HG02884 (cell line): ENCODE measurements at regions not wholly inside any gene's neighbourhood (a gene's known extent, or its start where the extent isn't known, plus 50 kb on each side); places are given as distances from the start of the nearest gene placed in this dataset.

ENCODE experiments used
- ATAC-seq: cut with Tn5 transposase; IDR thresholded peaks from one replicate; pipeline ENCODE4 v1.9.1; 2021; ENCODE audit warnings: mild to moderate bottlenecking, moderate library complexity; ENCODE audit not compliant: unreplicated experiment

DNA sequence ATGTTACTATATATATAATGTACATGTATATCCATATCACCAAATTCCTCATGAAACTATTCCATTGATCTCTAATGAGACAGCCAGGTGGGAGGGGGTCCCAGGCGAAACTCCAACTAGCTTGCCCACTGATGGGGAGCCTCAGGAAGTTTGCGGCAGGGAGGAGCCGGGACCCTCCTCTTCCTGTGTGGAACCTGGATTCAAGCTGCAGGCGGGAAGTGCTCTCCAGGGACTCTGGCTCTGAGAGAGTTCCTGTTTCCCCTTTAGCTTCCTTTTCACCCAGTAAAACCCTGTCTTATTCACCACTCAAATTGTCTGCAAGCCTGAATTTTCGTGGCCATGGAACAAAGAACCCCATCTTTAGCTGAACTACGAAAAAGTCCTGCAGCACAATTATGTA lies 152.2 kb downstream of the OPN5 start:
- ATAC-seq = no peak

DNA sequence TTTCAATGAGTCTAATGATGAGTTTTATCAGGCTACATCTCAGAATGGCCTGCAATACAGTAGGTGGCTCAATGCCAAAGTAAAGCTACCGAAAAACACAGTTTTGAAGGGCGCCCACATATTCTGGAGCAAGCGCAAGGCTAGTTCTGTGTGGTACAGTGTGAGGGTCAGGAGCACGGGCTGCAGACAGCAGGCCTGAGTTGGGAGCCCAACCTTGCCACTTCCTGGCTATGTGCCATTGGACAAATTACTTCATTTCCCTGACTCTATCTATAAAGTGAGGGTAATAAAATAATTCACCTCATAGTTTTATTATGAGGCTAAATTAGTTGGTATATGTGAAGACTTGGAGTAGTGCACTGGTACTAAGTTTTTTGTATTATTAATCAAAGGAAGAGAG lies 150.7 kb downstream of the OPN5 start:
- no peak for ATAC-seq

DNA sequence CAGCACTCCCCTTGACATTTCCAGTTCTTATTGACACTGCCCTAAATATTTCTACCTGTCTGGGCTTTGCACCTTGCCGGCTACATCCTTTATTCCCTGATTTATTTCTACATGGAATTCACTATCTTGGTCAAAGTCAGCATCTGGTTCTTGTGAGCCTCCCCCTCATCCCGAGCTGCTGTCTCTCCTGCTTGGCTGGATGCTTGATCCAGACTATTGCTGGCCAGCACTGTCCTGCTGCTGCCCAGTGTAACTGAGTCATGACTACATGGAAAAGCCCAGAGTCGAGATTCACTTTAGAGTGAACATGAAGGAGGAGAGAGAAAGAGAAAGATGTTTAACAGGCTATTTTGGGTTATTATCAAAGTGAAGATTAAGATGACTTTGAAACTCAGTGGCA lies 142.2 kb downstream of the OPN5 start:
- no peak for ATAC-seq

DNA sequence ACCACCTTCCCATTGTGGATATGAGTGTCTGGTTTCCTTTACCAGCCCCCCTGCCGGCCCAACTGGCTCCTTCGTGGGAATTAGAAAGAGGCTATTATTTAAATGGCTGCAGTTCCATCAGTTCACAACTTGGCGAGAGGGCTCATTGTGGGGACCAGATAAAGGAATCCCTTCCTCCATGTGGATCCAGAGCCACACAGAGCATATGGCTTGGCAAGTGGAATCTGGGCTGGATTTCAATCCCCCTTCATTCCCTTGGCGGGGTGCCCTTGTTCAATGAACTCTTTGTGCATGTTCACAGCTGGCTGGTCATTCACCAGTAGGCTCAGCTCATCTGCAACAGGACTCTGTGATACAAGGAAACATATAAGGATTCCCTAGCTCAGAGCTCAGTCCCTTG lies 140.6 kb downstream of the OPN5 start:
- no peak for ATAC-seq

DNA sequence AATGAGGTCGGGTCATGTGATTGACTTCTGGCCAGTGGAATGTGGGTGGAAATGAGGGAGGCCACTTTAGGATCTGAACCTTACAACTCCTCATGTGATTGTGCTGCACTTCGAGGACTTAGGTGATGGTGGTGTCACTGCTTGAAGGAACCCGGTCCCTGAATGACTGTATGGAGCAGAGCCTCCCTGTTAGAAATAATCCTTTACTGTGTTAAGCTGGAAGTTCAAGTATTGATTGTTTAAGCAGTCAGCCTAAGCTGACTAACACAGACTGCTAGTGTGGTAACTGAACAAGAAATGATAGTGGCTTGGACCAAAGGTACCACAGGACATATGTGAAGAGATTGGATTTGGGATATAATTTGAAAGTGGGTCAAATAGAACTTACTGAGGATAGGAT lies 138.0 kb downstream of the OPN5 start:
- no peak for ATAC-seq

DNA sequence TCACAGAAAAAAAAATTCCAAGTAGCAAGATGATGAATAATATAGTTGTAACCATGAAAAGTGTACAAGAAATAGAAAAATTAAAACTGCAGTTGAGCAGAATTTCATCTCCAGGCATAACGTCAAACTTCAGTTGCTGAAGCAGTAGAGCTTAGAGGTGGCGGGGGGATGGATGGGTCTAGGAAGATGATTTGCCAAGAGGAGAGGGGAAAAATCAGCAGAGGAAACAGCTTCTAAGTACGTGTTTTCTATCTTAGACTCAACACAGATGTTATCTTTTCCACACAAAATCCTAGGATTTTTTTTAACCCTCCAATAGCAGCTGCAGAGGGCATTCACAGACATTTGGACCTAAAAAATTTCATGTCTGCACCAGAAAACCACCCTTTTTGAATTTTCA lies 136.0 kb downstream of the OPN5 start:
- no peak for ATAC-seq

DNA sequence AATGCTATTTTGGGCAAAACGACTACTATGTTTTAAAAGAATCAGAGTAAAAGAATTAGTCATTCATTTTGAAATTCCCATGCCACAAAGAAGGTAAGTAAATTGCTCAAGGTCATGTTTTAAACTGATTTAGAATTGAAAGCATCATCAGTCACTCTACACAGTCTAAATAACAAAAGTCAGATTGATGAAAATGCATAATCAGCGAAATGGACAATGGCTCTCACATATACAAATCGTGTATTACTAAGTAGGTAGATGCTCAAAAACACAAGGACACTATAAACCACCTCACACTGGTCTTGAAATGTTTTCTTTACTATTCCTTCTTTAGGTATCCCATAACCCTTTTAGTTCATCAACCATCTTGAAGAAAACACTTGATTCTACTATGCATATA lies 135.4 kb downstream of the OPN5 start:
- ATAC-seq = no peak

DNA sequence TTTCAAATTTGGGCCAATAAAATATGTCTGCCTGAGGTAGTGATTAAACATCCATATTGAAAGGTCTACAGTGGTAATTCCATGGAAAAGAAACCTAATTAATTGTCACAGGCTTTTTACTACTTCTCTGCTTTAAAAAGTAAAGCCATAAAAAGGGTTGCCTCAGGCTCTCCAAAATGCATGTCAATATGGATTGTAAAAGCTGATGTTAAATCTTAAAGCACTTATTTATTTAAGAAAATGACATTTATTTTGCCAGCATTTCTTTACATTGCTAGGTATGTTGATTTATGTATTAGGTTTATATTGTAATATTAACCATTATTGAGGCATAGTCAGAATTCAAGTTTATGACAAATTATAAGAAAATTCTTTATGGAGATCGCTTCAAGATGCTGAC lies 133.2 kb downstream of the OPN5 start:
- no peak for ATAC-seq

DNA sequence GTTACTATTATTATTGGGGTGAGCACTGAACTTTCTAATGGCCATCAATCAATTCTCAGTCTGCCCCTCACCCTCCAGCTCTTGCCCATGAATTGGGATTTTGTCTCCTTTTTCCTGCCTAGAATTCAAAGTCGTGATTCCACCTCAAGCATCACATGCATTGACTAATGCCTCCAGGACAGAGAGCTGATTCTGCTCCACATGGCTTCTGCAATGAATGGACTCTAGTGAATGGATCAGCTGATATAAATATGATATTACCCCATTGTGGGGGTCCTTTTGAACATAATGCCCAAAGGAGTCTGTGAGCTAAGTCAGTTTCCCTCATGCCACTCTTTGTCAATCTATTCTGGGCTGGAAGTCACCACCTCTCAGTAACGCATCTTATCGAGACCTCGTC lies 126.4 kb downstream of the OPN5 start:
- no peak for ATAC-seq

DNA sequence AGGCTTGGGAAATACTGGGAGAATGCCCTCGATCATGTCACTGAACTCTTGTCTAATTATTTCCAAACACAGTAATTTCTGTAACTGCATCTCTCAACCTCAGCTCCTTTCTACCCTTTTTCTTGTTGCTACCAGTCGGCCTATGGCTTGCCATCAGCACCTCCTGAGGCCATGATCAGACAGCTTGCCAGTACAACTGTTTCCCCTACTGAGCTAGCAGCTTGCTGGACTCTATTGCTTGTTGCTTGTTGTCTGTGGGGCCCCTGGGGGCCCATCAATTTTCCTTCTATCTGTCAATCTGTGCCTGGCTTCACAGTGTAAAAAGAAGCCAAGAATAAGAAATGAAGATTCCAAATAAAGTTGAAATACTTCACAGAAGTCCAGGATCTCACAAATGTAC lies 123.9 kb downstream of the OPN5 start:
- no peak for ATAC-seq

DNA sequence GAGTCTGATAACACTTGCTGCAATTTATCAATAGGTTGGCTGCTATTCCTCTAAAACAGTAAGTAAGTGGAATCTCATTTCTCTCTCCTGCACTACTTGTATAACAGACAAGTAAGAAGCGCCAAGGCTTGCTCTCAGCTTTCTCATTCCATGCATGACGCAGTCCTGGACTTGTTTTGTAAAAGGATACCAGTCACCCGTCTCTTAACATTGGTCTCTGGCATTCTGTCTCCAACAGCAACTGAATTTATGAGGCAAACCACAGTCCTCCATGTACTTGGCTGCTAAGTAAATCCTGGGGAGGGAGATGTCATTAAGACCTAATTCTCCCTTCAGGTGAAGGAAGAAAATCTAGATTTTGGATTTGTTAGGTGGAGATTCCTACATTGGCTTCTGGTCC lies 115.4 kb downstream of the OPN5 start:
- no peak for ATAC-seq

DNA sequence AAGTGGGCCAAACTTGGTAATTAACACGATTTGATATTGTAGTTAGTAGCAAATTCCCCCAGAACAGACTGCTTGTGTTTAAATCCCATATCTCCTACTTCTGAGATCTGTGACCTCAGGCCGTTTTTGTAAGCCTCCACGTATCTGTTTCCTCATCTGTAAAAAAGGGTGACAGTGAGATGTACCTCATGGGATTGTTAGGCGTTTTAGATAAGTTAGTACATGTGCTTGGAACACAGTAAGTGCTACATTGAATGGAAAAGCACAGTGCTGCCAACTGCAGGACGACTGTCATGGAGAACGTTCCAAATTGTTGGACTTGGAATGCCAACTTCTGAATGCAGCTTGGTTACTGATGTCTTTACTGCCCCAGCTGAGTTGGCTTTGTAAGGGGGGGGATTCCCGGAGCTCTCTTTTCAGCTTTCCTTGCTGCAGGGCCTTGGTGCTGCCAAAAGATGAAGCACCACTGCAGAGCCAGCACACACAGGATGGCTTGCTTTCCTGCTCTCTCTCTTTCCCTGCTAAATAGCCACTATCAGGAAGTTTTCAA lies 108.6 kb downstream of the OPN5 start:
- ATAC-seq = no peak

DNA sequence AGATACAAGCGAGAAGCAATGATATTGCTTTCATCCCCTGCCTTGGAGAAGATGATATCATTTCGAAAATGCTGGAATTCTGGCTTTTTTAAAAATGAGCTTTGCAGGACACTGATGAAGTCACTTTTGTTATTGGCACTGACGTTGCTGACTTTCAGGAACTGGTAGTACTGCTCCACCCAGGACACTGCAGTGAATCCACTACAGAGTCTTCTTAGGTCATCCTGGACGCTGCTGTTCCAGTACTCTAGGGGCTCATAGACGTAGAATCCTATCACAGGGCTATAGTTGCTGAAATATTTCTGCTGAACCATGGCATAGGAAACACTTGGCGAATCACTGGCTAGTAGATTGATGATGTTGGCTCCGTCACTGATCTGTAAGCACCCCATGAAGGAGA lies 97.2 kb downstream of the OPN5 start:
- no peak for ATAC-seq
